Heart left ventricle (tissue), 13 donors: ENCODE measurements at regions not wholly inside any gene's neighbourhood (a gene's known extent, or its start where the extent isn't known, plus 50 kb on each side); places are given as distances from the start of the nearest gene placed in this dataset.

ENCODE experiments used
- POLR2A ChIP-seq, 2 donors: fragments of 450-650 bp; IDR thresholded peaks; one replicate each; pipeline ENCODE4 v1.6.1; 2017; ENCODE audit warnings: antibody characterized with exemption in 2 of 2, mild to moderate bottlenecking in 2 of 2, moderate library complexity in 2 of 2
- TF ChIP-seq, protein P1 (sequence below), 12 donors: fragments of 200-600 bp; sonication (generic) in 4 of 12; IDR thresholded peaks; one replicate each; pipeline versions ENCODE4 v1.5.0 to v1.8.0; 2018 to 2022; ENCODE audit warnings: antibody characterized with exemption in 12 of 12, mild to moderate bottlenecking in 5 of 12
- donor health status: ischemic (EF 13 %, LVEDD 7.1; RV severe dilation, severe dysfunction).
- donor health status: DM: no; HTN: yes; CAD: no.
- donor health status: DM: no; HTN: no; CAD: no.
- donor health status: ischemic (EF 25% LVEDD 6.9; RV normal size, moderate dysfunction).
- donor health status: ischemic (EF 25% LVEDD 5.7; RV mildly dilated, moderate dysfunction).
- donor health status: ischemic (EF 35%, LVEDD 5.7; RV mildly dilated, moderate dysfunction).
- donor health status: nonischemic (EF 11% LVEDD 7.7; RV severe dilation, severe dysfunction).
- donor health status: DM: yes; HTN: yes; CAD: no.
- donor health status: PGD.
- donor health status: ischemic (EF 29% LVEDD 5.4; RV normal size, mild dysfunction).
- donor health status: nonischemic (EF 23%, LVEDD 6.1; RV moderate dilation, normal function).

DNA sequence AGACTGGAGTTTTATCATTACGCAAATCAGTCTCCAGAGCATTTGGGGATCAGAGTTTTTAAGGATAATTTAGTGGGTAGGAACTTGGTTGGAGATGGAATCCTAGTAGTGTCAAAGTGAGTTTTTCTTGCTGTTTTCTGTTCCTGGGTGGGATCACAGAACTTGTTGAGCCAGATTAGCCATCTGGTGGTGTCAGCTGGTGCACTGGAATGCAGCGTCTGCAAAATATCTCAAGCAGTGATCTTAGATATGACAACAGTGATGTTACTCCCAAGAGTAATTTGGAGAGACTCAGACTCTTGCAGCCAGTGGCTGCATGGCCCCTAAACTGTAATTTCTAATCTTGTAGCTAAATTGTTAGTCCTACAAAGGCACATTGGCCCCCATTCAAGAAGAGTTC lies 1257.8 kb downstream of the MAT2B start:
- TF ChIP-seq, protein P1, sequence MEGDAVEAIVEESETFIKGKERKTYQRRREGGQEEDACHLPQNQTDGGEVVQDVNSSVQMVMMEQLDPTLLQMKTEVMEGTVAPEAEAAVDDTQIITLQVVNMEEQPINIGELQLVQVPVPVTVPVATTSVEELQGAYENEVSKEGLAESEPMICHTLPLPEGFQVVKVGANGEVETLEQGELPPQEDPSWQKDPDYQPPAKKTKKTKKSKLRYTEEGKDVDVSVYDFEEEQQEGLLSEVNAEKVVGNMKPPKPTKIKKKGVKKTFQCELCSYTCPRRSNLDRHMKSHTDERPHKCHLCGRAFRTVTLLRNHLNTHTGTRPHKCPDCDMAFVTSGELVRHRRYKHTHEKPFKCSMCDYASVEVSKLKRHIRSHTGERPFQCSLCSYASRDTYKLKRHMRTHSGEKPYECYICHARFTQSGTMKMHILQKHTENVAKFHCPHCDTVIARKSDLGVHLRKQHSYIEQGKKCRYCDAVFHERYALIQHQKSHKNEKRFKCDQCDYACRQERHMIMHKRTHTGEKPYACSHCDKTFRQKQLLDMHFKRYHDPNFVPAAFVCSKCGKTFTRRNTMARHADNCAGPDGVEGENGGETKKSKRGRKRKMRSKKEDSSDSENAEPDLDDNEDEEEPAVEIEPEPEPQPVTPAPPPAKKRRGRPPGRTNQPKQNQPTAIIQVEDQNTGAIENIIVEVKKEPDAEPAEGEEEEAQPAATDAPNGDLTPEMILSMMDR (IDR thresholded peaks at IDR 0.05), result no peak
- TF ChIP-seq POLR2A (IDR thresholded peaks at IDR 0.05), result no peak
